OCI-LY1 (cell line): ENCODE measurements at regions not wholly inside any gene's neighbourhood (a gene's known extent, or its start where the extent isn't known, plus 50 kb on each side); places are given as distances from the start of the nearest gene placed in this dataset.

Experiments
- CTCF ChIP-seq: fragments of 200-600 bp; sonication (generic), shearing (Covaris generic); IDR thresholded peaks from 2 replicates; pipeline ENCODE4 v1.5.1; 2017; ENCODE audit warnings: mild to moderate bottlenecking, antibody characterized with exemption, low read length, moderate library complexity, mixed read lengths
- EZH2 ChIP-seq: fragments of 200-600 bp; sonication (generic), shearing (Covaris generic); IDR thresholded peaks from 2 replicates; pipeline ENCODE4 v1.8.0; 2017; ENCODE audit warnings: borderline replicate concordance, mixed run types, mild to moderate bottlenecking, antibody characterized with exemption, low read length, moderate library complexity, mixed read lengths

- TF ChIP-seq CTCF = no peak
- no peak for TF ChIP-seq EZH2
Observed at GRCh38 chr5:13115476-13115875, 829.0 kb downstream of the DNAH5 start.
